ENCODE measurements at regions not wholly inside any gene's neighbourhood (a gene's known extent, or its start where the extent isn't known, plus 50 kb on each side); places are given as distances from the start of the nearest gene placed in this dataset.

DNA sequence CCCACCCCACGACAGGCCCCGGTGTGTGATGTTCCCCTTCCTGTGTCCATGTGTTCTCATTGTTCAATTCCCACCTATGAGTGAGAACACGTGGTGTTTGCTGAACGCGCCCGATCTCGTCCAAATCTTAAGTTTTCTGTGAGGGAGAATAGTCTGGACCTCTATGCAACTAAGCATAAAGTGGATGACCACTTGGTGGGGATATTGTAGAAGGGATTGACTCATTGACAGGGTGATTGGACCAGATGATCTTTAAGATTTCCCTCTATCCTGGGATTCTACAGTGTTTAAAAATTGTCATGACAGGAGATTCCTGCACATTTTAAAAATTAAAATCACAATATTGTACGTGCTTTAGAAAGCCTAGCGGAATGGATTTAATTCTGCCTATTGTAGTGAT lies 141.3 kb downstream of the TRMT11 start (continued):
- TF ChIP-seq, protein P1, sequence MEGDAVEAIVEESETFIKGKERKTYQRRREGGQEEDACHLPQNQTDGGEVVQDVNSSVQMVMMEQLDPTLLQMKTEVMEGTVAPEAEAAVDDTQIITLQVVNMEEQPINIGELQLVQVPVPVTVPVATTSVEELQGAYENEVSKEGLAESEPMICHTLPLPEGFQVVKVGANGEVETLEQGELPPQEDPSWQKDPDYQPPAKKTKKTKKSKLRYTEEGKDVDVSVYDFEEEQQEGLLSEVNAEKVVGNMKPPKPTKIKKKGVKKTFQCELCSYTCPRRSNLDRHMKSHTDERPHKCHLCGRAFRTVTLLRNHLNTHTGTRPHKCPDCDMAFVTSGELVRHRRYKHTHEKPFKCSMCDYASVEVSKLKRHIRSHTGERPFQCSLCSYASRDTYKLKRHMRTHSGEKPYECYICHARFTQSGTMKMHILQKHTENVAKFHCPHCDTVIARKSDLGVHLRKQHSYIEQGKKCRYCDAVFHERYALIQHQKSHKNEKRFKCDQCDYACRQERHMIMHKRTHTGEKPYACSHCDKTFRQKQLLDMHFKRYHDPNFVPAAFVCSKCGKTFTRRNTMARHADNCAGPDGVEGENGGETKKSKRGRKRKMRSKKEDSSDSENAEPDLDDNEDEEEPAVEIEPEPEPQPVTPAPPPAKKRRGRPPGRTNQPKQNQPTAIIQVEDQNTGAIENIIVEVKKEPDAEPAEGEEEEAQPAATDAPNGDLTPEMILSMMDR (IDR thresholded peaks at IDR 0.05 in 2 of 3, conservative IDR thresholded peaks at IDR 0.05 in 1 of 3; ENCODE audit: insufficient read depth in 2 of 3, low read depth in 1 of 3, low read length in 3 of 3) = peak in 2 of 3 experiments; percentile 11 to 40; a peak in 2 of 6 replicates

DNA sequence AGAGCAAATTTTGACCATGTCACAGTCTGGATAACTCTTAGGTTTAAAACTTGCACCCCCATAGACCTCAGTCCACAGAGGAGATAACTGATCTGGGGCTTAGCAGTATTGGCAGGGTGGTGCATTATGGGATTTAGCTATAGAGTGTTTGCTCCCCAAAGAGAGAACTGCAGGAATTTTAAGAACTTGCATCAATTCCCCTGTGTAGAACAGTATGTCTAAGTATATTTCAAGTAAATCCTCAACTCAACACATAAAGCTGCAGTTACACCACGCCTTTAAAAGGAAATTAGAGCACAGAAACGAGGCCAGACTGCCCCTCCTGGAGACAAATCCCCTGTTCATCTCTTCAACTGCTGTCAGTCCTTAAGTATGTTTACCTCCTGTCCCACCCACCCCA lies 144.9 kb downstream of the TRMT11 start:
- Histone ChIP-seq H3K36me3 (ENCODE audit: control insufficient read depth, insufficient read depth, low read length) (peaks cover 8% of the 10 kb centered on the region; the same call in 2 of the 3 replicates), H3K27ac (ENCODE audit: extremely low read depth, low read depth, low read length) (no peak overlapping the region), H3K4me1 (replicated peaks in 1 of 2; ENCODE audit: control insufficient read depth in 2 of 2, insufficient read depth in 2 of 2, low read length in 2 of 2) (peaks cover 0 to 2% of the 10 kb centered on the region in 2 experiments; a peak in 1 of 5 replicates), H3K79me2 (ENCODE audit: control insufficient read depth, insufficient read depth, low read length) (no peaks in the 10 kb centered on the region), H2AFZ (ENCODE audit: low read depth, low read length) (no peak overlapping the region), H3K9ac (ENCODE audit: insufficient read depth in 1 of 2, low read depth in 2 of 2, low read length in 2 of 2) (no peak overlapping the region), H3K9me3 (replicated peaks; ENCODE audit: control insufficient read depth, insufficient read depth, low read depth, low read length) (peaks cover 2% of the 10 kb centered on the region; the same call in 1 of the 2 replicates), H3K4me3 (no peak overlapping the region), H3K4me2 (ENCODE audit: insufficient read depth, low read length) (no peak overlapping the region), H3K27me3 (ENCODE audit: control insufficient read depth in 2 of 2, insufficient read depth in 2 of 2, low read length in 2 of 2) (no peaks in the 10 kb centered on the region), H3K9me1 (ENCODE audit: control insufficient read depth, insufficient read depth, low read length) (no peaks in the 10 kb centered on the region), H4K20me1 (replicated peaks; ENCODE audit: control insufficient read depth, insufficient read depth, low read length) (no peaks in the 10 kb centered on the region)
- no peak for FAIRE-seq
- BruUV-seq (replicated peaks) = no TSS peak
- POLR2A ChIA-PET = interaction anchor here (0.6 kb wide), 1 partner anchor 75 kb away, joined by 3 read pairs; no protein-coding TSS in a partner anchor
- WGBS (ENCODE audit: insufficient coverage, low coverage, missing lambda C conversion rate) = 52% methylated on average over 2 of the region's 2 CpGs
- in situ Hi-C loops (cut with MboI) (no loop called here), intact Hi-C loops (cut with micrococcal nuclease) (no loop called here)
- ATAC-seq = 0 out of 3 replicates have a peak, but pooled peaks have one; percentile 23
- CTCF ChIA-PET (ENCODE audit: low intra/inter-chr PET ratio) = no interaction called here
- DNase-seq (ENCODE audit: extremely low read depth in 1 of 4, low spot score in 3 of 4) = no peak
- TF ChIP-seq PHB (CRISPR knock-in tag; IDR thresholded peaks at IDR 0.05) (no peak), SAFB (IDR thresholded peaks at IDR 0.05; ENCODE audit: borderline replicate concordance, low read depth, low read length) (no peak), SETDB1 (IDR thresholded peaks at IDR 0.05; ENCODE audit: low read length) (no peak), ZNF584 (CRISPR knock-in tag; IDR thresholded peaks at IDR 0.05; ENCODE audit: low read depth) (no peak), SMARCA4 (IDR thresholded peaks at IDR 0.05) (no peak), TAF1 (IDR thresholded peaks at IDR 0.05; ENCODE audit: control insufficient read depth, extremely low read depth, insufficient read depth, low read length, severe bottlenecking) (no peak), KDM2B (CRISPR knock-in tag; IDR thresholded peaks at IDR 0.05) (no peak), KLF1 (tag; IDR thresholded peaks at IDR 0.05) (no peak), ZNF143 (CRISPR knock-in tag; IDR thresholded peaks at IDR 0.05) (no peak), FIP1L1 (IDR thresholded peaks at IDR 0.05; ENCODE audit: low read depth, low read length, poor library complexity, severe bottlenecking) (no peak), ZBTB1 (CRISPR knock-in tag; IDR thresholded peaks at IDR 0.05; ENCODE audit: borderline replicate concordance, low read depth) (no peak), ZNF766 (CRISPR knock-in tag; conservative IDR thresholded peaks at IDR 0.05) (no peak), ASH1L (IDR thresholded peaks at IDR 0.05; ENCODE audit: borderline replicate concordance, low read depth, partially characterized antibody) (no peak)
- TF ChIP-seq, protein P2, sequence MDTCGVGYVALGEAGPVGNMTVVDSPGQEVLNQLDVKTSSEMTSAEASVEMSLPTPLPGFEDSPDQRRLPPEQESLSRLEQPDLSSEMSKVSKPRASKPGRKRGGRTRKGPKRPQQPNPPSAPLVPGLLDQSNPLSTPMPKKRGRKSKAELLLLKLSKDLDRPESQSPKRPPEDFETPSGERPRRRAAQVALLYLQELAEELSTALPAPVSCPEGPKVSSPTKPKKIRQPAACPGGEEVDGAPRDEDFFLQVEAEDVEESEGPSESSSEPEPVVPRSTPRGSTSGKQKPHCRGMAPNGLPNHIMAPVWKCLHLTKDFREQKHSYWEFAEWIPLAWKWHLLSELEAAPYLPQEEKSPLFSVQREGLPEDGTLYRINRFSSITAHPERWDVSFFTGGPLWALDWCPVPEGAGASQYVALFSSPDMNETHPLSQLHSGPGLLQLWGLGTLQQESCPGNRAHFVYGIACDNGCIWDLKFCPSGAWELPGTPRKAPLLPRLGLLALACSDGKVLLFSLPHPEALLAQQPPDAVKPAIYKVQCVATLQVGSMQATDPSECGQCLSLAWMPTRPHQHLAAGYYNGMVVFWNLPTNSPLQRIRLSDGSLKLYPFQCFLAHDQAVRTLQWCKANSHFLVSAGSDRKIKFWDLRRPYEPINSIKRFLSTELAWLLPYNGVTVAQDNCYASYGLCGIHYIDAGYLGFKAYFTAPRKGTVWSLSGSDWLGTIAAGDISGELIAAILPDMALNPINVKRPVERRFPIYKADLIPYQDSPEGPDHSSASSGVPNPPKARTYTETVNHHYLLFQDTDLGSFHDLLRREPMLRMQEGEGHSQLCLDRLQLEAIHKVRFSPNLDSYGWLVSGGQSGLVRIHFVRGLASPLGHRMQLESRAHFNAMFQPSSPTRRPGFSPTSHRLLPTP (IDR thresholded peaks at IDR 0.05; ENCODE audit: borderline replicate concordance, extremely low read depth, insufficient read length) = no peak
- TF ChIP-seq, protein P3, sequence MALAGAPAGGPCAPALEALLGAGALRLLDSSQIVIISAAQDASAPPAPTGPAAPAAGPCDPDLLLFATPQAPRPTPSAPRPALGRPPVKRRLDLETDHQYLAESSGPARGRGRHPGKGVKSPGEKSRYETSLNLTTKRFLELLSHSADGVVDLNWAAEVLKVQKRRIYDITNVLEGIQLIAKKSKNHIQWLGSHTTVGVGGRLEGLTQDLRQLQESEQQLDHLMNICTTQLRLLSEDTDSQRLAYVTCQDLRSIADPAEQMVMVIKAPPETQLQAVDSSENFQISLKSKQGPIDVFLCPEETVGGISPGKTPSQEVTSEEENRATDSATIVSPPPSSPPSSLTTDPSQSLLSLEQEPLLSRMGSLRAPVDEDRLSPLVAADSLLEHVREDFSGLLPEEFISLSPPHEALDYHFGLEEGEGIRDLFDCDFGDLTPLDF (CRISPR knock-in tag; IDR thresholded peaks at IDR 0.05) = no peak
